ENCODE measurements at regions not wholly inside any gene's neighbourhood (a gene's known extent, or its start where the extent isn't known, plus 50 kb on each side); places are given as distances from the start of the nearest gene placed in this dataset.

DNA sequence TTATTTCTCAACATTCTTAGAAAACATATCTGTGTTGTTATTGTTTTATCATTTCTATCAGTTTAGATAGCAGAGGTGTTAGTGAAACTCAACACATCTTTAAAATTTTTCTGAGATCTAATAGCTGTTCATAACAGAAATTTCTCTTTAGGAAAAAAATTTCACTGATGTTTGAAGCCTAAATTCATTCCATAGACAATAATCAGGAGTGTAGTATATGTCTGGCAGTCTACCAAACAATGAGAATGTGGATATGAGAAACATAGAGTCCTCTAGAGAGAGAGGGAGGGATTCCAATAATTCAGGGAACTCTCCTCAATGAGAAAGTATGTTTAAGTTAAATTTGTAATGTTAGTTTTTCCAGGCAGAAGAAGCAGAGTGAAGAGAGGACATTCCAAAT lies 118.2 kb upstream of the EDNRB start:
- DNase-seq: no peak
- Mint-ChIP-seq H3K4me3 (no peak overlapping the region), H3K27me3 (peaks cover 4% of the 10 kb centered on the region), H3K4me1 (no peaks in the 10 kb centered on the region), H3K36me3 (ENCODE audit: low read depth) (no peaks in the 10 kb centered on the region), H3K27ac (no peak overlapping the region), H3K9me3 (no peaks in the 10 kb centered on the region)
- ChIA-PET CTCF (no interaction called here), POLR2A (no interaction called here)
- no peak for ATAC-seq (ENCODE audit: low read depth)
- intact Hi-C loops (cut with micrococcal nuclease): no loop called here
- no peak for TF ChIP-seq CTCF (IDR thresholded peaks at IDR 0.05)

DNA sequence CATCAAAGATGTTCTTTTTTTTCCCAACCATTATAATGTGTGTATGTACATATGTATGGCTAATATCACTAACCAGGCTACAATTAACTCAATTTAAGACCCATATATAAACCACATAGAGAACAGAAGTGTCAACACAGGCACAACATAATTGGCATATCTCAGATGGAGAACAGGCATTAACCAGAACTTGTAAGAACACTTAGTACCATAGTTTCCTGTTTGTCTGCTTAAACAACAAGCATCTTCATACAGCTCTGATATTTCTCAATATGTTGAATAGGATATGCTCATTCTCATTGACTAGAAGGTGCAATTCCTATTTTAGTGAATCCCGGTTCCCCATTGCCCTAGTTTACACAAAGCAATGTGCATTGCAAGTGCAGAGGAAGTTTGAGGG lies 116.9 kb upstream of the EDNRB start:
- Mint-ChIP-seq H3K4me3 (no peak overlapping the region), H3K36me3 (ENCODE audit: low read depth) (no peaks in the 10 kb centered on the region), H3K27me3 (peaks cover 5% of the 10 kb centered on the region), H3K27ac (no peak overlapping the region), H3K9me3 (no peaks in the 10 kb centered on the region), H3K4me1 (no peaks in the 10 kb centered on the region)
- no peak for ATAC-seq (ENCODE audit: low read depth)
- ChIA-PET CTCF (no interaction called here), POLR2A (no interaction called here)
- TF ChIP-seq CTCF (IDR thresholded peaks at IDR 0.05): no peak
- no peak for DNase-seq
- intact Hi-C loops (cut with micrococcal nuclease): no loop called here

GRCh38 chr13:78033509-78033908 lies 114.9 kb upstream of the EDNRB start:
- intact Hi-C loops (cut with micrococcal nuclease): no loop called here
- ChIA-PET POLR2A (no interaction called here), CTCF (no interaction called here)
- no peaks in the 10 kb centered on the region for H3K4me1 Mint-ChIP-seq
- H3K9me3 Mint-ChIP-seq: no peaks in the 10 kb centered on the region
- no peak overlapping the region for H3K27ac Mint-ChIP-seq
- TF ChIP-seq CTCF (IDR thresholded peaks at IDR 0.05): no peak
- H3K4me3 Mint-ChIP-seq: no peak overlapping the region
- ATAC-seq (ENCODE audit: low read depth) (no peak), DNase-seq (no peak)
- no peaks in the 10 kb centered on the region for H3K36me3 Mint-ChIP-seq (ENCODE audit: low read depth)
- peaks cover 8% of the 10 kb centered on the region for H3K27me3 Mint-ChIP-seq

- H3K27ac Mint-ChIP-seq: no peak overlapping the region
- H3K4me1 Mint-ChIP-seq: no peaks in the 10 kb centered on the region
- TF ChIP-seq CTCF (IDR thresholded peaks at IDR 0.05): no peak
- no peak for ATAC-seq (ENCODE audit: low read depth)
- peaks cover 8% of the 10 kb centered on the region for H3K27me3 Mint-ChIP-seq
- H3K9me3 Mint-ChIP-seq: no peaks in the 10 kb centered on the region
- intact Hi-C loops (cut with micrococcal nuclease): no loop called here
- no peak overlapping the region for H3K4me3 Mint-ChIP-seq
- CTCF ChIA-PET: no interaction called here
- DNase-seq: no peak
- H3K36me3 Mint-ChIP-seq (ENCODE audit: low read depth): no peaks in the 10 kb centered on the region
- POLR2A ChIA-PET: no interaction called here
These were observed 113.5 kb upstream of the EDNRB start for GRCh38 chr13:78032132-78032531.

DNA sequence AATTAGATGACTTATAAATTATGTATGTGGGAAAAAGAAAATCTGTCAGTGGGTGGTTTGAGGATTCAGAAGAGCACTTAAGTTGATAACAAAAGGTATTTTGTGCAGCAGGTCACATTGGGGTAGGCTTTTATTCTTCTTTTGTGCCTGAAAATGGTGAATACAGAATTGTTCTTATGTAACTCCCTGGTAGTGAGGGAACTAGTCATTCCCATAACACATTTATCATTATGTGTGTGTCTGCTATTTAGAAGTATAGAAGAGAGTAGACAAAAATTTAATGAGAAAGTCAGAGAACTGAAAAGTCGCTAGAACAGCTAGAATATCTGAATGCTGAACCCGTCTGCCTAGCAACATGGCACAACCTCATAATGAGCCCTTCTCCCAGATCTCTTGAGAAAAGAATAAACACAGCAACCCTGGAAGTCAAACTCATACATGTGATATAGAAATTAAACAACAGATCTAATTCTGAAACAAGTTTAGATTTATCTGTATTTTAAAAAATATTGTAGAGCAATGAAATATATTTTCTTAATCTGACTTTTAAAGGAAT lies 111.8 kb upstream of the EDNRB start:
- Mint-ChIP-seq H3K27me3 (peaks cover 12% of the 10 kb centered on the region), H3K36me3 (ENCODE audit: low read depth) (no peaks in the 10 kb centered on the region), H3K4me1 (no peaks in the 10 kb centered on the region), H3K27ac (no peak overlapping the region), H3K4me3 (no peak overlapping the region), H3K9me3 (no peaks in the 10 kb centered on the region)
- POLR2A ChIA-PET: no interaction called here
- CTCF ChIA-PET: no interaction called here
- ATAC-seq (ENCODE audit: low read depth) (no peak), DNase-seq (no peak)
- intact Hi-C loops (cut with micrococcal nuclease): no loop called here
- no peak for TF ChIP-seq CTCF (IDR thresholded peaks at IDR 0.05)
